WERI-Rb-1 (cell line): ENCODE measurements at regions not wholly inside any gene's neighbourhood (a gene's known extent, or its start where the extent isn't known, plus 50 kb on each side); places are given as distances from the start of the nearest gene placed in this dataset.

Experiments used
- DNase-seq: peaks from one replicate; pipeline ENCODE4 v3.0.0-alpha.2; 2020
- H3K27ac ChIP-seq: fragments of 250-450 bp; sonication (Bioruptor Pico); 2 replicates; pipeline ENCODE4 v1.5.1; 2020; ENCODE audit warnings: mild to moderate bottlenecking, moderate library complexity
- H3K27me3 ChIP-seq: fragments of 250-450 bp; sonication (Bioruptor Pico); 2 replicates; pipeline ENCODE4 v1.5.1; 2021; ENCODE audit warnings: mild to moderate bottlenecking, low read depth, moderate library complexity; ENCODE audit not compliant: insufficient read depth, severe bottlenecking
- H3K36me3 ChIP-seq: fragments of 250-450 bp; sonication (Bioruptor Pico); 2 replicates; pipeline ENCODE4 v1.5.1; 2020; ENCODE audit warnings: mild to moderate bottlenecking, moderate library complexity
- H3K4me3 ChIP-seq: 2 replicates; pipeline ENCODE4 v1.5.1; 2011; ENCODE audit warnings: low read depth, mild to moderate bottlenecking, control low read depth, low read length
- H3K9me3 ChIP-seq: fragments of 250-450 bp; sonication (Bioruptor Pico); 2 replicates; pipeline ENCODE4 v1.5.1; 2021; ENCODE audit warnings: mild to moderate bottlenecking, moderate library complexity; ENCODE audit not compliant: severe bottlenecking
- CTCF ChIP-seq: IDR thresholded peaks from 2 replicates; pipeline ENCODE4 v1.5.1; 2011; ENCODE audit warnings: low read depth, mild to moderate bottlenecking, control low read depth, inconsistent platforms, low read length

DNA sequence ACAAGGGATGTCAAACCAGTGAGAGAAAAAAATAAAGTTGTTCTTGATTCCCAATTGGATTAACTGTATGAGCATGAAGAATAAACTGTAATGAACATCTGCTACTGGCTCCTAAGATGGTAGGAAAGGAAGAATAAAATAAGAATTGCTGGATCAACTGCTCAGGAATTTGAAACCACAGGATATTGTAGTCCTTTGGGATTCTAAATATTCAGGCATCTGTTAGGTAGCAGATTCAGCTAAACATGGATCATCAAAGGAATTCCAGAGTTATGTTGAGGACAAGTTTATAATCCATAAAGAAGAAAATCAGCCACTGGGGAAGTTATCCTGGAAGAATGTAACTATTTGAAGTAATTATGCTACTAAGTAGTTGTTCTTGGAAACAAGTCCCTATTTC lies 65.8 kb downstream of the ISL1 start:
- Histone ChIP-seq H3K4me3 (no peak overlapping the region), H3K9me3 (no peaks in the 10 kb centered on the region), H3K27me3 (peaks cover 18% of the 10 kb centered on the region), H3K36me3 (no peaks in the 10 kb centered on the region), H3K27ac (no peak overlapping the region)
- no peak for TF ChIP-seq CTCF
- no peak for DNase-seq

- no peak for DNase-seq
- no peaks in the 10 kb centered on the region for H3K9me3 ChIP-seq
- no peak overlapping the region for H3K4me3 ChIP-seq
- H3K27ac ChIP-seq: no peak overlapping the region
- no peaks in the 10 kb centered on the region for H3K36me3 ChIP-seq
- H3K27me3 ChIP-seq: peaks cover 28% of the 10 kb centered on the region
- no peak for TF ChIP-seq CTCF
Measured at GRCh38 chr5:51452562-51452961, 69.3 kb downstream of the ISL1 start.

DNA sequence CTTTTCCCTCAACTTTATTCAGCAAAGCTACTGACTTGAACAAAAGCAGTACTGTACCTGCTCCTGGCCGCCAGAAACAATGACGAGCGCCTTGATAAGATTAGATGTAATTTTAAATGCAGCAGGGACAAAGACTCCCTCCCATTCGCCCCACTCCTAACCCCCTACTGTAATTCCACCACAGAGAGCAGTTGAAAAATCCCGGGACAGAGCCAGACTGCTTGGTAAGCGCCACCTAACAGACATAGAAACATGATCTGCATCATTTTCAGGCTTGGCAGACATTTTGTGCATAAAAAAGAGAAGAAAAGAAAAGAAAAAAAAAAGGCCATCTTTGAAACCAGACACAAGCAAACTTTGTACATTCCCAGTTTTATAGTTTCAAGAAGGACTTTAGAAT lies 81.9 kb downstream of the ISL1 start:
- TF ChIP-seq CTCF: no peak
- no peak overlapping the region for H3K4me3 ChIP-seq
- no peaks in the 10 kb centered on the region for H3K36me3 ChIP-seq
- DNase-seq: no peak
- no peaks in the 10 kb centered on the region for H3K9me3 ChIP-seq
- peaks cover 25% of the 10 kb centered on the region for H3K27me3 ChIP-seq
- H3K27ac ChIP-seq: no peak overlapping the region

DNA sequence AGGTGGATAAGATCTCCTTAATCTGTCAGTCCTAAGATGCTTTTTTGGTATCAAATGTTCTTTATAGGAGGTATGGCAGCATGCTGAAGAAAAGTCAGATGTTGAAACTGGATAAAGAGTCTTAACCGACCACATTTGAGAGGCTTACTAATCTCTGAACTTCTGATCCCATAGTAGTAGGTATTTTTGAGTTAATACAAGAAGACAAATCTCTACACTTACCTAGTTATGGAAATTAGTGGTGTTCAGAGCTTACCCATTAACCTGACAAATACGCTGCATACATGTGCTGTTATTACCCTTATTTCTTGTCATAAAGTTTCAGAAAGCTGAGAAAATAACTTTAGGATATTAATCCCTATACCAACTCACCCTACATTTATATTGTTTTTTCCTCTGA lies 83.0 kb downstream of the ISL1 start:
- no peak for TF ChIP-seq CTCF
- H3K9me3 ChIP-seq: no peaks in the 10 kb centered on the region

GRCh38 chr5:51468196-51468595 lies 84.9 kb downstream of the ISL1 start:
- TF ChIP-seq CTCF: no peak
- no peak overlapping the region for H3K27ac ChIP-seq
- H3K27me3 ChIP-seq: peaks cover 33% of the 10 kb centered on the region
- no peaks in the 10 kb centered on the region for H3K36me3 ChIP-seq
- no peak overlapping the region for H3K4me3 ChIP-seq
- H3K9me3 ChIP-seq: no peaks in the 10 kb centered on the region
- no peak for DNase-seq

More for the DNA sequence above, 83.0 kb downstream of the ISL1 start:
- Histone ChIP-seq H3K36me3 (no peaks in the 10 kb centered on the region), H3K27me3 (peaks cover 30% of the 10 kb centered on the region), H3K4me3 (no peak overlapping the region), H3K27ac (no peak overlapping the region)
- no peak for DNase-seq

DNA sequence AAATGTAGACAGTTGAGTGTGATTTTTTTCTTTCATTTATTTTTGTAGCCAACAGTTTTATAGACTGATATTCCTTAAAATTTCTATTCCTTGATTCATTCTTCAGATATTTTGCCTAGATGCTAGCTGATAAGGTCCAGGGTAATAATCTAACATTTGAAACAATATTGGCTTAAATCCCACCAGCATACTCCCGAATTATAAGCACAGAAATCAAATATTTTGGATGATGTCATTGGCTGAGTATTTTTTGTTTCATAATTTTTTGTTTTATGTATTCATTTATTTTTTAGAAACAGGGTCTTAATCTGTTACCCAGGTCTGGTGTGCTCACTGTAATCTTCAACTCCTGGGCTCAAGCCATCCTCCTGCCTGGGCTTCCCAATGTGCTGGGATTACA lies 88.4 kb downstream of the ISL1 start:
- DNase-seq: no peak
- Histone ChIP-seq H3K9me3 (no peaks in the 10 kb centered on the region), H3K4me3 (no peak overlapping the region), H3K36me3 (no peaks in the 10 kb centered on the region), H3K27ac (no peak overlapping the region), H3K27me3 (peaks cover 27% of the 10 kb centered on the region)
- no peak for TF ChIP-seq CTCF
